Fibroblast of the conjunctiva (primary cell): ENCODE measurements at regions not wholly inside any gene's neighbourhood (a gene's known extent, or its start where the extent isn't known, plus 50 kb on each side); places are given as distances from the start of the nearest gene placed in this dataset.

Source experiments
- DNase-seq: peaks from one replicate; pipeline ENCODE4 v3.0.0-alpha.2; 2010; ENCODE audit warnings: low read depth

DNA sequence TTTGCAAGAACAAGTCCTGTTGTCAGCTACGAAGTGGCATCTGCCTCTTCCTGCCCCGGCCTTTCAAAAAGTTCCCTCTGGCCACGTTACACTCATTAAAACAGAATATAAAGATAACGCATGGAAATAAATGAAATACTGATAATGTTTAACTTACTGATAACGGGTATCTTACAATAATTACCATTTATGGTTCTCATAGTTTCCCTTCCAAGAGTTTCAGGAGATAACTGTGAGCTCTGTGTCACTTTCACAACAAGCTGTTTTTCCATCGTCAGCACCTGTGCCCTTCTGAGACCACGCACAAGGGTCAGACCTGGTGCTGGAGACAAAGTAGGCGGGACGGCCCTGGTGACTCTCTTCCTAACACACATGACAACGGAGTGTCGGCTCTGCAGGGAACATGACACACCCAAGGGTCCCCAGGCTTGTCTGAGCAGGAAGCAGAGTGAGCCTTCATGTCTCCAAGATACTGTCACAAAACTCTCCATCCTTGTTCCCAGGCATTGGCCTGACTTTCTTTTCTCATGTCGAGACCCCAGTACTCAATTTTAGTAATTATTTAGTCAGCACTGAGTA is 86.2 kb upstream of the THBS2 start:
- DNase-seq = no peak

DNA sequence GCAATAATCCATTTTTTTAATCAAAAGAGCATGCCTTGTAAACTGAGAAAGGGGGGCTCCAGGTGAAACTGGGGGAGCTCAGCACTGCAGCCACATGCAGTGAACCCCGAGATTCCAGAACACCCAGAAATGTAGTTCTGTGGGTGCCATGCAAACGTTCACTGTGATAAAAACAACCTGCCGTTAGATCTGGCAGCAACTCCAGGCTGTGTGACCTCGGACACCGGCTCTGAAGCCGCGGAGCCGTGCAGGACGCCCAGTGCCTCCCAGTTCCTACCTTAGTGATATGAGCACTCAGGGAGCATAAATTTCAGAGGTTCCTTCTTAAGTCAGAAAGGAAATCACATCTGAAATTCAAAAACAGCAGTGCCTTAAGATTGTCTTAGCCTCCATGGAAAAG is 85.4 kb upstream of the THBS2 start:
- DNase-seq = no peak

DNA sequence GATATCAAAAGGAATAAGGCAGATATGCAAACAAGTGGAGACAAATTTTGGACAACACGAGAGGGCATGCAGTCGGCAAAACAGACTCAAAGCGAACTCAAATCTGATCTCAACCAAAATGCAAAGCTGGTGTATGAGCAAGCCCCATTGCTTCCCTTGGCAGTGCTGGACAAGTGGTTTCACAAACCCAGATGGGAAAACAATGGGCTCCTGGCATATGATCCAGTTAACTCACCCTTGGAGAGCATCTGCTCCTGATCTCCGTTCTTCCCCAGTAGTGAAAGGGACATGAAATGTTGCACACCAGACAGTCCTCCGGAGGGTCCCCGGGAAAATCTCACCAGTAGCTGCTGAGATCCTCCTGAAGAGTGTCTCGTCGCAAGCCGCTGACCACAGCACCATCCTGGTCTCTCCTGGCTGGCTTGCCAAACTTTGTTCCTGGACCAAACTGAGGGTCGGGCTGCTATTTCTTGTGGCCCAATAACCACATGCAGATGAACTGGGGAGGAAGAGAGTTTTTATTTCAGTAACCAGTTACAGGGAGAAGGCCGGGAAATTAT is 84.3 kb upstream of the THBS2 start:
- no peak for DNase-seq

DNA sequence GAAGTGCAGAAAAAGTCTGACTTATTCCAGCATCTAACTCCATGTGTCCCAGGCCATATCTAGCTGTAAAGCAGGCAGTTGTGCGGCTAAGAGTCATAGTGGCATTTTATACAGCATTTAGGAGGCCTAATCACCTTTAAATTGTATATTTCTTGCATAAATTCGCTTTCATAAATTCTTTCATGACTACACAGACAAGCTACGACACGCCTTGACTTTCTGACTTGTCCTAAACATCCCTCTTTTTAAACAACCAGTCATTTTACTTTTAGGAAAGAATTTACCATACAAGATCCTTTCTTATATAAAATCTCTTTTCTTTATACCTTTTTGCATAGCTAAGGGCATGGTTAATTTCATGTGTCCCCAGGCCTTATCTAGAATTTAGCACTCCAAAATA is 81.7 kb upstream of the THBS2 start:
- no peak for DNase-seq

DNA sequence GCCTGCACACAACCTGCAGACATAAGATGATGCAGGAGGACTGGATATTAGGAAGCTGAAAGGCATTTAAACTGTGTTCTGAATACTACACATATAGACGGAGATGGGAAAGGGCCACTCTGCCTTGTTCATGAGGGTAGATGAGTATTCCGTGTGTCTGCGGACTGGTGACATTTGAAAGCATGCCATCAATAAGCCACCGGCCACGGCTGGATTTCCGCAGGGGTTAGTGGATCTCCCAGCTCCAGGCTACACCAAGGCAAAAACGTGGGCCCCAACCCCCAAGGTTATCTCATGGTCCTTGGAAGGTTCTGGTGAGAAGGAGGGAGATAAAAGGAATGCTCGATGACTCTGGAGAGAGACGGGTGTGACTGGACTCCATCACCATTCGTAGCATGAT is 78.6 kb upstream of the THBS2 start:
- no peak for DNase-seq

DNA sequence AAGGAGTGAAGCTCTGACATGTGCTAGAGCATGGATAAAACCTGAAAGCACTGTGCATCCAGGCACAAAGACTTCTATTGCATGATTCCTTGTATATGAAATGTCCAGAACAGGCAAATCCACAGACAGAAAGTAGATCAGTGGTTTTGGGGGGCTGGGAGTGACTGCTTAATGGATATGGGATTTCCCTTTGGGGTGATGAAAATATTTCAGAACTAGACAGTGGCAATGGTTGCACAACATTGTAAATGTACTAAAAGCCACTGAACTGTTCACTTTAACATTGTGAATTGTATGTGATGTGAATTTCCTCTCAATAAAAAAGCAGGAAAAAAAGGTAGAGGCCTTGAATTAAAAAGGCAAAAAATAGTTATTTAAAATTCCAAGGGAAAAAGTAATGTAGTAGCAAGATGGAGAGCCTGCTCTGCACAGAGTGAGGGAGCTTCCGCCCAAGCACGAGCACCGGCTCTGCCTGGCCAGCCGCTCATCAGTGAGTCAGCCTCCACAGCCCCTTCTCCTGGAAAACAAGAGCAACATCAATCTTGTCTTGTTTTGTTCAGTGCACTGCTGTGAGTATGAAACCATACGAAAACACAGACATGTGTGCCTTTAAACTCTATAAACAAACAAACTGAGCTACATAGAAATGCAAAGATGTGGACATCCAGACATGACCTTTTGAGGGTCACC is 74.6 kb upstream of the THBS2 start:
- no peak for DNase-seq

DNA sequence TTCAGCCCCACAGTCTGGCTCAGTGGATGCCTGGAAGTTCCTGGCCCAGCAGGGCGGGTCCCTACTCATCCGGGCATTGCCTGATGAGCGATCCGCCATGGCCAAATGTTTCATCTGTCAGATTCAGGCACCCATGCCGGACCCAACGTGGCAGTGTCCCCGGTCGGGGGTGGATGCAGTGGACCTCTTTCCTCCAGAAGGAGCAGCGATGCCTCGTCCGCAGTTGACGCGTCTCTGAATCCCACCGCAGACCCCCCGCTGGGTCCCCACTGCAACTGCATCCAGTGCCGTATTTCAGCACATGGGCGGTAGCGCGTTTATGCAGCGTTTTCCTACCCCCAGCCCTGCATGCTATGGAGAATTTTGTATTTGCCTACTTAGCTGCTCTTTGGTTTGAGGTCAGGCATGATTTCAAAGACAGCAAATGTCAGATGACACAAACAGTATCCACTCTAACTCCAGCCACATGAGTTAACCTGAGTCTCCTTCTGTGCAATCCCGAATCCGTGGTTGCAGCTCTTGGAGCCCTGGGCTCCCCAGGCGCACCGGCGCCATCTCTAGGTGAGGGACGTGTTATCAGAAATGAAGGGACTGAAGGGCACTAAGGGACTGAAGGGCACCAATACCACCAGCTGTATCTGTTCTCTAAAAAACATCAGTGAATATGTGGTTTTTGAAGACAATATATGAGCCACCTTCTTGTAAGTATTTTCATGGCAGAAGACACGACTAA is 72.6 kb upstream of the THBS2 start:
- no peak for DNase-seq

DNA sequence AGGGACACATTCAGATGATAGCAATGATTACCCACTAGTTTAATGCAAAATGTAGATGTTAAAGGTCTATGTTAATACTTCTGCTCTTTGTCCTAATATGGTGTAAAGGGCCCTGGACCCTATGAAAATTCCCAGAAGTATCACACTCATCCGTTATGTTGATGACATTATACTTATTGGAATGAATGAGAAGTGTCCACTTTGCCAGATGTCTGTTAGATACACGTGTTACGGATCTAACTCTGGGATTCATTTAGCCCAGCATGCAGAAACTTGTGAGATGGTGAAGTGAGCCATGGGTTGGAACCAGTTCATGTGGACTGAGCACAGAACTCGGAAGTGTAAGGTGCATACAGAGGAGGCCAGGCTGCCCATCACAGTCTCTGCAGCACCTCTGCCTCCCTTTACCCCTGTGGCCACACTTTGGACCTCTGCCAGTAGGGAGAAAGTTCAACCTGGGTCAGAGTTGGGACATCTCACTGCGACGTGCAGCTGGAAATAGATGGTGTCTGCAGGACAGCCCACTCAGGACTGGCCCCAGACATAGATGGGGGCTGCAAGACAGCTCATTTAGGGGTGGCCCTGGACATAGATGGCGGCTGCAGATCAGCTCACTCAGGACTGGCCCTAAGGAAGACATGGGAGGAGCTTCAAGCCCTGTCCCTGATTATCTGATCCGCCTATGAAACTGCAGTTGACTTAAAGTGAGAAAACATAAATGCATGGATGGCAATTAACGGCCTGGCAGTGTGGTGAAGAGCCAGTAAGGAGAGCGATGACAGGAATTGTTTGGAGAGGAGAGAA is 71.2 kb upstream of the THBS2 start:
- no peak for DNase-seq

DNA sequence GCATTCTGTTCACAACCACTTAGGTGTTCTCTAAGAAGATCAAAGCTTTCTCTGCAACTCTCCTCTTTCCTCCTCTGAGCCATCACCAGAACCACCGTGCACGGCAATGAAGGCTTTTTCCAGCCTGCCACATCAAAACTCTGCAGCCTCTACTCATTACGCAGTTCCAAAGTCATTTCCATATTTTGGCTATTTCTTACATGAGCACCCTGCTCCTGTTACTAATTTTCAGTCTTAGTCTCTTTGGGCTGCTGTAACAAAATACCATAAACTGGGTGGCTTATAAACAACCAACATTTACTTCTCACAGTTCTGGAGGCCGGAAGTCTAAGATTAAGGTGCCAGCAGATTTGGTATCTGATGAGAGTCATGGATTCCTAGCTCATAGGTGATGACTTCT is 70.4 kb upstream of the THBS2 start:
- no peak for DNase-seq

DNA sequence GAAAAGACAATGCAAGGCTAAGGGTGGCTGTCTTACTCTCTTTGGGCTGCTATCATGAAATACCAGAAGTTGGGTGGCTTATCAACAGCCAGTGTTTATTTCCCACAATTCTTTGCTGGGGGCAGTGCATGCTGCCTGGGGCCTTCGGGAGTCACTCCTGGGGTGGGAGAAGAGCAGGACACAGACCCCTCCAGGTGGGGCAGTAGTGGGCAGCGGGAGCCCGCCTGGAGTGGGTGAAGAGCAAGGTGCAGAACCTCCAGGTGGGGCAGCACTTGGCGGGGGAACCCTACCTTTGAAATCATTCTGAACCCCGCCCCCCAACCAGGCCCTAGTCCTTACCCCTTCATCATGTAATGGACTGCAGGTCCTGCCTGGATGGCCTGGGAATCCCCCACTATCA is 69.6 kb upstream of the THBS2 start:
- no peak for DNase-seq

DNA sequence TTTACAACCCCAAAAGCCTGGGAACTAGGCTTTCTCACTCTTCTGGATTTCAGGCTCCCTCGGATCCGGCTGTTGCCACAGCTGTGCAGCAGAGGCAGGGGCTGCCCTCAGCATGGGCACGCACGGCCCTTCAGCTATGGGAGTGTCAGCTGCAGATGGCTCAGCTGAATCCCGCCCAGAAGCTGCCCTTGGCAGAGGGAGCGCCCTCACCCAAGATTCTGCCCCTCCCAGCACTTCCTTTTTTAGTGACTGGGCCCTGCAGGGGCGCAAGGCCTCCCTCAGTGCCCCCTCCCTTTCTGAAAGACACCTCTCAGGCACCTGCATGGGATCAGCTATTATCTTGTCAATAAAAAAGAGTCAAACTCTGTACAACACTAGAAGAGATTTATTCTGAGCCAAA is 67.9 kb upstream of the THBS2 start:
- no peak for DNase-seq

DNA sequence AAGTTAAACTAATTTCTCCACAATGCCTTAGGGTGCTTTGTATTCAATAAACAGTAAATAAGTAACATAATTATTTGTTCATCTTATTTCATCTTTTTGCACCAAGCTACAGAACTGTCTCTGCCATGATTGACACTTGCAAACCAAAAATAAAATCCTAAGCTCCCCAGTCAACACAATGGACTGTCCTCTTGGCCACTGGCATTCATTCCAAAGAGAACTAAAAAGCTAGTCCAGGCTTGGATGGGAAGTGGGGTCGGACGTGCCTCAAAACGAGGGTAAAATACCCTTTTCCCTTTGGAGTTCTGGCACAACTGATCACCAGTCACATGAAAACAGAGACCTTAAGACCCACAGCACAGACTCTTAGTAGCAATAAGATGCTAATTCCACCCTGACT is 66.4 kb upstream of the THBS2 start:
- DNase-seq = no peak

DNA sequence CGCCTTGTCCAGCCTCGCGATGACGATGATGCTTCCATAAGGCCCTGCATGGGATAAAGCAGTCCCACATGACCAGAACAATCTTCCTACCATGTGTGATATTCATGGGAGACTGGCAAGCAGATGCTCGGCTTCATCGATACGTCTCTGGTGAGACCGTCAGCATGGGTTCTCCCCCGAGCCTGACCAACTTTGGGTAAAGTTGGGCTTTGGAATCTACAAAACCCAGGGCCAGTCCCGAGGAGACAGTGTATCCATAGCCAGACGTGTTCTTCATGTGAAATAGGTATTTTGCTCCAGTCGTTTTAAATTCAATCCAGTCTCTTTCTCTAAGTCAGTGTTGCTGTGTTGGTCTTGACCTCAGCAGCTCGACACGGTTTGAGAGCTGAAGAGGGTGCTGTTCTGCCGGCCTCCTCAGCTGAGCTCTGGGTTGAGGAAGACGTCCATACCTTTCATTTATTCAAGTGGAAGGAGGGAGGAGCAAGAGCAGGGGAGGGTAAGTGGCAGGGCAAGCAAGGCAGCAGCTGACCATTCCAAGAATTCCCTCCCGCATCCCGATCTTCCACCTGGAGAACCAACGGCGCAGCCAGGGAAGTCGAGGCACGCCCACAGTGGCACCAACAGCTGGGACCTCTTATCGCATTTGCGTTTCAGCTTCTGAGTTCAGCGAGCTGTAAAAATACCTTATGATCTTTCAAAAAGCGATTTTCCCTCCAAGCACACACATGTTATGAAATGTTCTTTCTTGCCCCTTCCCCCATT is 64.0 kb upstream of the THBS2 start:
- DNase-seq = no peak

DNA sequence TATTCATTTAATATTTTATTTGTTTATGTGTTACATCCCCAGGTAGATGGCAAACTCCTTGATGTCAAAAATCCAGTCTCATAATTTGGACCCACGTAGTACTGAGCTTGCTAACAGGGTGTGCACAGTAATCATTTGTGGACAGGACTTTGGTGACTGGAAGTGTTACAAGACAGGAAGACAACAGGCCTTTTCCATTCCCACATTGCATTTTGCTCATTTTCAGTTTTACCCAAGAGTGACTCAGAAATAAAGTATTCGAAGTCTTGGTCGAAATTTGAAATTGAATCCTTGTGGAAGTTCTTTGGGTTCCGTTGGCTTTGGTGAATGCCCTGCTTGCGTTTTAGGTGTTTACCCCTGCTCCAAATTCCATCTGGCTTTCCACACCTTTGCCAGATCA is 63.0 kb upstream of the THBS2 start:
- no peak for DNase-seq

DNA sequence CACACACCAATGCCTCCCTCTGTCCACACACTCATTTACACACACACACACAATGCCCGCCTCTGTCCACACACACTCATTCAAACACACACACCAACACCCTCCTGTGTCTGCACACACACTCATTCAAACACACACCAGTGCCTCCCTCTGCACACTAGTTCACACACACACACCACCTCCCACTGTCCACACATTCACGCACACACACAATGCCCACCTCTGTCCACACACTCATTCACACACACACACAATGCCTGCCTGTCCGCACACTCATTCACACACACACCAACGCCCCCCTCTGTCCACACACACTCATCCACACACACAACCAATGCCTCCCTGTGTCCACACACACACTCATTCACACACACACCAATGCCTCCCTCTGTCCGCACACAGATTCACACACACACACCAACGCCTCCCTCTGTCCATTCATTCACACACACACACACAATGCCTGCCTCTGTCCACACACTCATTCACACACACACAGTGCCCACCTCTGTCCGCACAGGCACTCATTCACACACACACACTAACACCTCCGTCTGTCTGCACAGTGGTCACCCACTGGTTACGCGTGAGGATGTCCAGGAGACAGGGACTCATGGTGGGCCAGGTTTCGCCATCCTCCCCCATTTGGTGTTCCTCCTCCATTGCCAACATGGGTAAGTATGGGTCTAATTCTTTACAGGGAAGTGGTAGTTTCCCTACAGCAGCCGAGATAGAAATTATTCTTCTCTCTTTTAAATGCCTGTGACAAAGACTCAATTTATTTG is 62.4 kb upstream of the THBS2 start:
- DNase-seq = no peak

DNA sequence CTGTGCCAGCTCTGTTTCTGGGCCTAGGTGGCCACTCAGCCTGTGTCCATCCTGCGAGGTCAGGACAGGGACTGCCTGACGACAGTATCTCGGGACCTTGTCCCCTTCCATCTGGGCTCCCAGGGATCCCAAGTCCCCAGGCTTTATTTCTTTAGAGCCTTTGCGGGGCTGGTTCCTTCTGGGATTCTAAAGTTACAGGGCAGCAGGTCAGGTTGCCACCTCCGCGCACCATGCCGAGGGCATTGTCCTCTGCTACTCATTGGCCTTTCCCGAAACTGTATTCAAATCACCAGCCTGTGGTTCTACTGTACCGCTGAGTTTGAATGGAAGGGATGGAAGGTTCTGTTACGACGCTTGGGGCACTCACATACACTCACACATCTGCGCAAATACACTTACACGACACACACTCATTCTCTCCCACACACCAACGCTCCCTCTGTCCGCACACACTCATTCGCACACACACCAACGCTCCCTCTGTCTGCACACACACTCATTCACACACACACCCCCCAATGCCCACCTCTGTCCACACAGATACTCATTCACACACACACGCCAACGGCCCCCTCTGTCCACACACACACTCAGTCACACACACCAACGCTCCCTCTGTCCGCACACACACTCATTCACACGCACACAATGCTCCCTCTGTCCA is 59.8 kb upstream of the THBS2 start:
- no peak for DNase-seq

DNA sequence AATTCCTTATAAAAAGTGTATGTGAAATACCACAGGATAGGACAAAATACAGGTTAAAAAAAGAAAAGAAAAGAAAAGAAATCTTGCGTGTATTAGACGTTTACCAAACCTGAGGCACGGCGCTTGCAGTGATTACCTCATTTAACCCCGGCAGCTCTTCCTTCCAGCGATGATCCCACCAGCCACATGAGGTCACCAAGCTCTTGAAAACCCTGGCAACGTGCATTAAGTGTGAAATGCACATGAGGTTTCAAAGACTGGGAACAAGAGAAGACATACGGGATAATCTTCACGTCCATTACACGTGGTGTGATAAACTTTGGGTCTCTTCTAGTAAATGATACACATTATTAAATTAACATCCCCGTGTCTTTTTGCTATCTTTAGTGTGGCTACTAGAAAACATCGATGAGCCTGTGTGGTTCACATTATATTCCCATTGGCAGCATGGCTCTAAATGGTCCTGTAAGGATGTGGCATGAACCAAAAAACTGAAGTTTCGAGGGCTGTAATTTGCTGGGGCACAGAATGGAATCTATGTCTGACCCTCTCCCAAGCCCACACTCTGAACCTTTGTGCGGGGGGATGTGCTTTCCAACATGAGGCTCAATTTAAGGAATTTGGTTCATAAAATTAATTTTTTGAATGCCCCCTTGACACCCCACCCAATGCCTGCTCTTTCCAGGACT is 59.2 kb upstream of the THBS2 start:
- DNase-seq = peak; percentile 50

DNA sequence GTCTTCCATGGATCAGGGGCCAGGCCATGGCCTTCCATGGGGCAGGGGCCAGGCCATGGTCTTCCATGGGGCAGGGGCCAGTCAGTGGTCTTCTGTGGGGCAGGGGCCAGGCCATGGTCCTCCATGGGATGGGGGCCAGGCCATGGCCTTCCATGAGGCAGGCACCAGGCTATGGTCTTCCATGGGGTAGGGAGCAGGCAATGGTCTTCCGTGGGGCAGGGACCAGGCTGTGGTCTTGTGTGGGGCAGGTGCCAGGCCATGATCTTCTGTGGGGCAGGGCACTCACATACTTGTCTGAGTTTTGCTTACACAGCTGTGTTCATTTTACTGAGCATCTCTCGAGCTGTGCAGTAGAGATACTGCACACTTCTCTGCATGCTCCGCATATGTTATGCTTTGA is 57.3 kb upstream of the THBS2 start:
- no peak for DNase-seq
